ENCODE measurements at regions not wholly inside any gene's neighbourhood (a gene's known extent, or its start where the extent isn't known, plus 50 kb on each side); places are given as distances from the start of the nearest gene placed in this dataset.

GRCh38 chr14:55910601-55911243 lies 207.5 kb upstream of the PELI2 start:
- 65% methylated on average over 2 of the region's 2 CpGs for WGBS
- Histone ChIP-seq H3K27me3 (ENCODE audit: control insufficient read depth in 4 of 4, insufficient read depth in 4 of 4, low read length in 3 of 4) (peaks cover 0 to 4% (median 1%) of the 10 kb centered on the region in 4 donors), H3K9me3 (ENCODE audit: control insufficient read depth in 4 of 4, low read length in 3 of 4) (no peaks in the 10 kb centered on the region), H3K4me3 (ENCODE audit: low read depth in 1 of 3, low read length in 3 of 3) (no peak overlapping the region), H3K27ac (ENCODE audit: low read depth in 1 of 2, low read length in 2 of 2) (no peak overlapping the region), H3K9ac (ENCODE audit: low read depth in 1 of 2, low read length in 2 of 2) (no peak overlapping the region), H3K36me3 (ENCODE audit: control insufficient read depth in 4 of 4, insufficient read depth in 3 of 4, low read depth in 1 of 4, low read length in 3 of 4) (no peaks in the 10 kb centered on the region), H3K4me1 (ENCODE audit: control insufficient read depth in 4 of 4, insufficient read depth in 4 of 4, low read length in 3 of 4) (no peaks in the 10 kb centered on the region)
- DNase-seq (ENCODE audit: low spot score): no peak
- TF ChIP-seq NR2F2 (IDR thresholded peaks at IDR 0.05): no peak
- TF ChIP-seq JUND (IDR thresholded peaks at IDR 0.05): no peak
- no peak for TF ChIP-seq HNF4A (conservative IDR thresholded peaks at IDR 0.05)
- no peak for TF ChIP-seq EGR1 (IDR thresholded peaks at IDR 0.05; ENCODE audit: low read depth in 2 of 2)
- TF ChIP-seq RAD21 (IDR thresholded peaks at IDR 0.05): no peak

- H3K4me3 ChIP-seq (ENCODE audit: low read depth in 1 of 3, low read length in 3 of 3): no peak overlapping the region
- TF ChIP-seq CTCF (IDR thresholded peaks at IDR 0.05; ENCODE audit: low read depth, low read length, missing input control) (no peak), TAF1 (conservative IDR thresholded peaks at IDR 0.05) (no peak), HNF4A (conservative IDR thresholded peaks at IDR 0.05) (no peak), SP1 (IDR thresholded peaks at IDR 0.05) (no peak), FOXA2 (IDR thresholded peaks at IDR 0.05) (no peak), EGR1 (IDR thresholded peaks at IDR 0.05; ENCODE audit: low read depth in 2 of 2) (no peak), RAD21 (IDR thresholded peaks at IDR 0.05) (no peak), GABPA (IDR thresholded peaks at IDR 0.05 in 1 of 2, conservative IDR thresholded peaks at IDR 0.05 in 1 of 2) (no peak), JUND (IDR thresholded peaks at IDR 0.05) (no peak), NR2F2 (IDR thresholded peaks at IDR 0.05) (no peak), ATF3 (IDR thresholded peaks at IDR 0.05) (no peak), HNF4G (IDR thresholded peaks at IDR 0.05) (no peak), FOXA1 (IDR thresholded peaks at IDR 0.05) (no peak), REST (IDR thresholded peaks at IDR 0.05) (no peak), YY1 (IDR thresholded peaks at IDR 0.05) (no peak), MAX (IDR thresholded peaks at IDR 0.05) (no peak), RXRA (IDR thresholded peaks at IDR 0.05) (no peak), ZBTB33 (IDR thresholded peaks at IDR 0.05) (no peak)
- WGBS: 95% methylated on average over 4 of the region's 4 CpGs
Measured at GRCh38 chr14:55911776-55912175, 206.4 kb upstream of the PELI2 start.

More at GRCh38 chr14:55911776-55912175, 206.4 kb upstream of the PELI2 start:
- no peak for DNase-seq (ENCODE audit: low spot score)
- no peaks in the 10 kb centered on the region for H3K36me3 ChIP-seq (ENCODE audit: control insufficient read depth in 4 of 4, insufficient read depth in 3 of 4, low read depth in 1 of 4, low read length in 3 of 4)
- H3K4me1 ChIP-seq (ENCODE audit: control insufficient read depth in 4 of 4, insufficient read depth in 4 of 4, low read length in 3 of 4): no peaks in the 10 kb centered on the region
- H3K27ac ChIP-seq (ENCODE audit: low read depth in 1 of 2, low read length in 2 of 2): no peak overlapping the region
- H3K9me3 ChIP-seq (ENCODE audit: control insufficient read depth in 4 of 4, low read length in 3 of 4): no peaks in the 10 kb centered on the region
- H3K27me3 ChIP-seq (ENCODE audit: control insufficient read depth in 4 of 4, insufficient read depth in 4 of 4, low read length in 3 of 4): peaks cover 0 to 4% (median 1%) of the 10 kb centered on the region in 4 donors
- H3K9ac ChIP-seq (ENCODE audit: low read depth in 1 of 2, low read length in 2 of 2): no peak overlapping the region

All from liver (tissue), 8 donors.